ENCODE measurements at regions not wholly inside any gene's neighbourhood (a gene's known extent, or its start where the extent isn't known, plus 50 kb on each side); places are given as distances from the start of the nearest gene placed in this dataset.

DNA sequence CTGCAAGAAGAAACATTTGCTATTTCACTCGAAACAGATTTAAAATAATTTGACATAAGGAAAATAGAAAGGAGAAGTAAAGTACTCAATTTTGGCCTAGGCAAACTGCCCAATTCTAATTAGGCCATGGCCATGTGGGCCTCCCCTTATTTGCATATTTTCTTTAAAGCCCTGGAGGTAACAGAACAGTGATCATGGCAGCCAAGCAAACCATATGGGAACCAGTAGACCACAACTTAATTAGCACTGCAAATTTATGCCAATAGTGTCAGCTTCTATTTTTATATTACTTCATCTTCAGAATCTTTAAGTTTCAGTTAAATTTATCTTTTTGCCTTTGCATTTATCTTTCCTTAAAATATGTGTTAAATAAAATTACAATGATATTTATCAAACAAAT is 63.3 kb upstream of the THSD7A start:
- in situ Hi-C loops (cut with HindIII; ENCODE audit: low pct_unique_long_range_greater_than_20kb, low sequenced_read_pairs) = no loop called here
- no peak for DNase-seq (ENCODE audit: low read depth)

DNA sequence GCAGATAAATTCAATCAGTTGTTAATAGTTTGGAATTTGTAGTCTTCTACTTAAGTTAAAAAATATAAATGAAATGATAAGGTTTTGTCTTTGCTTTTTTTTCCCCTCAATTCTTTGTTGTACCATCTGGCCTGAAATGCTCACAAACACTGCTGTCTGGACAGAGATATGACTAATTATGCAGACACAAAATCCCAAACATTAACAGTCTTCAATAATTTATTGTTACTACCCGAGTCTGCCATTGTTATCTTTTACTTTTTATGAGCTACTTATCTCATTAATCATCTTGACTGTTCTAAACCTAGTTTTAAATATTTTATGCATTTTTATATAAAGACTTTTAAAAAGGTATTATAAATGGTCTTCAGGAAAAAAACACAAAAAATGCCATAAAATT is 64.7 kb upstream of the THSD7A start:
- DNase-seq (ENCODE audit: low read depth) = no peak
- in situ Hi-C loops (cut with HindIII; ENCODE audit: low pct_unique_long_range_greater_than_20kb, low sequenced_read_pairs) = no loop called here

DNA sequence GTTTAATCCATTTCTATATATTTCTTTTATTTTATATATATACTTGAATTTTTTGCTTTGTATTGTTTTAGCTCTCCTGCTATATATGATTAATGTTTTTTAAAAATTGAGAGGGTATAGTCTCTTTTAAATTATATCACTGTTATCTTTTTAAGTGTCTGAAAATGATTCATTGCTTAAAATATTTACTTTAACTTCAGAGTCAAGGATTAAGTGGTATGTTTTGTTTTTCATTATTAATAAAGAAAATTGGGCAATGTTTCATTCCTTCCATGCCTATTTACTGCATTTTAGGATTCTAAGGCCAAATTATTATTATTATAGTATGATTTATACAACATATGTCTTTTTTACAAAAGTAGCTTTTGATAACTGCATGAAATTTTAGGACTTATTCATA is 67.2 kb upstream of the THSD7A start:
- in situ Hi-C loops (cut with HindIII; ENCODE audit: low pct_unique_long_range_greater_than_20kb, low sequenced_read_pairs) = no loop called here
- no peak for DNase-seq (ENCODE audit: low read depth)

DNA sequence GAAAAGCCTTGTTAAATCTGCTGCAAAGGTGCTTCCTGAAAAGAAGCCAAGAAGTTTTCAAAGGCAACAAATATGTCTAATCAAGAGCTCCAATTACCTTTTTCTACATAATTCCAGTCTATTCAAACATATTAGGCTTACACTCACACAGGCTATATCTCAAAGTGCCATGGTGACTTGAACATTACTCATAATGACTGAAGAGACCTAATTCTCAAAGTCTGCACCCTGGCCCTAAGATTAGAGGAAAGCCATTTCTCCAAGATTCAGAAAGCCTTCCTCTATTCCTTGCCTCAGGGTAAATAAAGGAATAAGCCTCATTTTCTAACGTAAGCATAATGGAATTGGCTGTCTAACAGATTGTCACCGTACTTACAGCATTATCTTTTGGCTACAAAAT is 78.3 kb upstream of the THSD7A start:
- in situ Hi-C loops (cut with HindIII; ENCODE audit: low pct_unique_long_range_greater_than_20kb, low sequenced_read_pairs) = no loop called here
- DNase-seq (ENCODE audit: low read depth) = no peak

DNA sequence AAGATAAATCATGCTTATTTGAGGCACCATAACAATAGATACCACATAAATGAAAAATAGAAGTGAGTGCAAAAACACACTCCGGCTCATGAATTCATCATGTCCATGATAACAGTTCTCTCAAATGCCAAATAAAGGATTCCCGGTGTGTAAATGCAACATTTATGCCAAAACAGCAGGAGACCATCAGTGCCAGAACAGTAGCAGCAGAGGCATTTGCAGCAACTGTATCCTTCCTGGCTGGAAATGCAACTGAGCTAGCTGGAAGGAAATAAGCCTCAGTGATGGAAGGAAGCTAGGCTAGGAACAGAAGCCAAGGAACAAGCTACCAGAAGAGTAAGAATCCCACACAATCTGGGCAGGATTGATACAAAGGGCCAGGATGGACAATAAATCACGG is 79.9 kb upstream of the THSD7A start:
- no peak for DNase-seq (ENCODE audit: low read depth)
- in situ Hi-C loops (cut with HindIII; ENCODE audit: low pct_unique_long_range_greater_than_20kb, low sequenced_read_pairs) = no loop called here

DNA sequence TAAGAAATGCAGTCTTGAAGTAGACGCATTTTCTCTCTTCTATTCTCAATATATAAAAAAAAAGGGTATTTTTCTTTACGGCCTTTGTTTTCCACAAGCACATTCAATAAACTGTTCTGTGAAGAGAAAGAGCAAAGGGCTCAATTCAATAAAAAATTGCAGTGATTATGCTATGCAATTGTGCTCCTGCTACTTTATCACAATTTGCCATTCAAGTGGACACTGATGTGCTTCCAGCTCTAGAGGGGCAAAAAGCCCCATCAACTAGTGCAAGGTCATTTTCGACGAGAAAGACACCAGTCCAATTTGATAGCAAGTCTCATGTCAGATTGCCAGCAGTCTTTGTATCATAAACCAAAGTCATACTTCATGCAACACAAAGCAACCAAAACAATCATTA is 82.6 kb upstream of the THSD7A start:
- DNase-seq (ENCODE audit: low read depth) = no peak
- in situ Hi-C loops (cut with HindIII; ENCODE audit: low pct_unique_long_range_greater_than_20kb, low sequenced_read_pairs) = no loop called here

DNA sequence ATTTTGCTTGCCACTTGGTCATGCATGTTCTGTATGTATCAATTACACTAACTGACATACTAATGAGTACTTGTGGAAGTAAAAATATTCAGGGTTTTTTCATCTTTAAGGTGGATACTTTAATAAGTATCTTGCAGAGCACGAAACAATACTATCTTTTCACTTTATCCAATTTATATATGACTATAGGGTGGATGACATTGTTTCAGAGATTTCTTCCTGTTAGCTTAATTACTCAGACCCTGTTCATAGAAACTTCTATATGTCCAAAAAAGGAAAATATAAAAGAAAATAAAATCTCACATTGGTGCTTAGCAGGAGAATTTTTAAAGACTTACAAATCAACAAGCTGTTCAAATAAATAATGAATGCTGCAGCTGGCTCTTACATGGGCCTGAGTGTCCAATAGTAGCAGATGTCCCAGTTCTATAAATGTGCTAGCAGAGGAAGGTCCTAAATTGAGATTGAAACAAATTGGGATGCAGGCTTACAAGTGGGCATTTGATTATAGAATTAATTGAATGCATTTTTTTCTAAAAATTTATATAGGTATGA is 91.5 kb upstream of the THSD7A start:
- no peak for DNase-seq (ENCODE audit: low read depth)

DNA sequence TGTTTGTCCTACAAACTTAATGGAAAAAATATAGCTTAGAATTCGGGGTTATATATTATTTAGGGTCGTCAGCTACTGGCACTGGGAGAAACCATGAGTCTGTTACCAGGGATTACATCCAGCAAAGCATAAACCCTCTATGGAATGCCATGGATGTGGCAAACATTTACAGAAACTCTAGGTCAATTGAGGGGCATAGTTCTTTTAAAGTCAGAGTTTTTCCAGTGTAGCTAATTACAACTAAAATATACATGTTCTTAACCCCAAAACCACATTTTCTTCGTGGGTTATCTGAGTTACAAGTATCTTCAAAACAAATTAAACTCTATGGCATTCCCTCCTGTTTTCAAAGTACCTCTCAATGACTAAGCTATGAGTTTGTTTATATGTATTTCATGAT is 99.3 kb upstream of the THSD7A start:
- DNase-seq (ENCODE audit: low read depth) = no peak
- in situ Hi-C loops (cut with HindIII; ENCODE audit: low pct_unique_long_range_greater_than_20kb, low sequenced_read_pairs) = no loop called here

More for the DNA sequence above, 91.5 kb upstream of the THSD7A start:
- in situ Hi-C loops (cut with HindIII; ENCODE audit: low pct_unique_long_range_greater_than_20kb, low sequenced_read_pairs) = no loop called here

DNA sequence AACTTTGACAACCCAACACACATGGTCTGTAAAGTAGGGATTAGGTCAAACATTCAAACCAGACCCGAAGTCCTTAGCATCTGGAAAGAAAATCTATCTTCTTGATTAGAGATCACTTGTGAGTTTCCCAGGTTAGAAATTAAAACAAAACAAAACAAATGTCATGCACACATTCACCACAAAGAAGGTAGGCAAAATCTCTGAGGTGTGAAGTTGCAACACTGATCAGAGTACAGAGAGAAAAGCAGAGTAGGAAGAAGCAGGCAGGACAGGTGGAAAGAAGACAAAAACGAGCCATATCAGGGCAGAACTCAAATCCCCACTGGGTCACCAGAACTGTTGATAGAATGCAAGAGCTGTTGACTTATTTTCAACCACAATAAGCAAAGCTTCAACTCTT is 102.8 kb upstream of the THSD7A start:
- peak; percentile 28 for DNase-seq (ENCODE audit: low read depth)
- in situ Hi-C loops (cut with HindIII; ENCODE audit: low pct_unique_long_range_greater_than_20kb, low sequenced_read_pairs) = no loop called here

DNA sequence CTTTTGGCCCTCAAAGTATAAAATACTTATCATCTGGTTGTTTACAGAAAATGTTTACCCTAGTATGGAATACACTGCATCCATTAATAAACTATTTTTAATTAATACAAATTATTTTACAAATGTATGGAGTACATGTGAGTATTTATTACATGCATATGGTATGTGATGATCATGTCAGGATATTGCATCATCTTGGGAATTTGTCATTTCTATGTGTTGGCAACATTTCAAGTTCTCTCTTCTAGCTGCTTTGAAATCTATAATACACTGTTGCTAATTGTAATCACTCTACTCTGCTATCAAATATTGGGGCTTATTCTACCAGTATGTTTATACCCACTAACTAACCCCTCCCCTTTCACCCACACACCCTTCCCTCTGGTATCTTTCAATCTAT is 103.9 kb upstream of the THSD7A start:
- in situ Hi-C loops (cut with HindIII; ENCODE audit: low pct_unique_long_range_greater_than_20kb, low sequenced_read_pairs) = no loop called here
- no peak for DNase-seq (ENCODE audit: low read depth)

DNA sequence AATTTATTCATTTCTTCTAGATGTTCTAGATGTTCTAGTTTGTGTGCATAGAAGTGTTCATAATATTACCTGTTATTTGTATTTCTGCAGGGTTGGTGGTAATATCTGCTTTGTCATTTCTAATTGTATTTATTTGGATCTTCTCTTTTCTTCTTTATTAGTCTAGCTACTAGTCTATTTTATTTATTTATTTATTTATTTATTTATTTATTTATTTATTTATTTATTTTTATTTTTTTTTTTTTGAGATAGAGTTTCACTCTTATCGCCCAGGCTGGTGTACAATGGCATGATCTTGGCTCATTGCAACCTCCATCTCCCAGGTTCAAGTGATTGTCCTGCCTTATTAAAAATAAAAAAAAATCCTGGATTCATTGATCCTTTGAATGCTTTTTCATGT is 114.8 kb upstream of the THSD7A start:
- DNase-seq (ENCODE audit: low read depth) = no peak
- in situ Hi-C loops (cut with HindIII; ENCODE audit: low pct_unique_long_range_greater_than_20kb, low sequenced_read_pairs) = no loop called here

DNA sequence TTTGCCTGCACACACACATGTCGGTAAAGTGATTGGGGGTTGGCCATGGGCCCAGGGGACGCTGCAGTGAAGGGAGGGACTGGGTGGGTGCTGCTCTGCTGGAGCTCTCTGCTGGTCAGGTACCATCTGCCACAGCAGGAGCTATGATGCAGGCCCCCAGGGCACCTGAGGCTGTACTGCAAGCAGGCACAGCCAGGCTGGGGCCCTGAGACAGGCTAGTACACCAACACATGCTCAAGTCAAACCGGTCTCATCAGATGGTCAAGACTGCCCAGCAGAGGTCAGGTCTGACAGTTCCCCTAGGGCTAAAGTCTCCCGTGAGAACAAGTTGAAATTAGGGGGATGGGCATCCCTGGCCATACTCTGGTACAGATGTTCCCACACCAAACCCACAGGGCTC is 118.3 kb upstream of the THSD7A start:
- in situ Hi-C loops (cut with HindIII; ENCODE audit: low pct_unique_long_range_greater_than_20kb, low sequenced_read_pairs) = no loop called here
- DNase-seq (ENCODE audit: low read depth) = no peak

DNA sequence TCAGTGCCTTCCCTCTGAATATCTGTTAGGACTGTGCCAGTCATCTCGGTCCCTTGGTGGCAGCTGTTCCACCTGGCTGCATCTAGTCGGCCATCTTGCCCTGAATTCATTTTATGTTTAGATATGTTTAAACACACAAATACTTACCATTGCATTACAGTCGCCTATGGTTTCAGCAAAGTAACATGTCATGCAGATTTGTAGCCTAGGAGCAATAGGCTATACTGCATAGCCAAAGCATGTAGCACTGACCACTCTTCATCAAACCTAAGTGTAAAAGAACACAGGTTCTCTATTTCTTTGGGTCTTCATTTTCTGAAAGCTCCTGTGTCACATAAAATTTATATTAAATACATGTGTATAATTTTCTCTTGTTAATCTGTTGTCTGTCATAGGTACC is 118.9 kb upstream of the THSD7A start:
- in situ Hi-C loops (cut with HindIII; ENCODE audit: low pct_unique_long_range_greater_than_20kb, low sequenced_read_pairs) = no loop called here
- no peak for DNase-seq (ENCODE audit: low read depth)

DNA sequence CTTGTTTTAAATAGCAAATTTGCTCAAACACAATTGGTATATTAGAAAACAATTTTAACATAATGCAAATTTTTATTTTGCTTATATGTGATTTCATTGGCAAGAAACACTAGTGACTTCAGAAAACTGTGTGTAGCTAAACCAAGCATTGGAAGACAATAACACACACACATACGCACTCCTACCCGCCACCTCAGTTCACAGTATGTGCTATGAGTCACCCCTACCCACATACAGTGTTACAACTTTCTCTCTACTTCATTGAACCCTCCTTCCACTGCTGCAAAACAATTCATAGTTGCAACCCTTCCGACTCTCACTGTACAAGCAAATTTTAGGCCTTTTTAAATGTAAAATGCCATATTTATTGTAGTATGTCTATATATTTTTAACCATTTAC is 119.9 kb upstream of the THSD7A start:
- in situ Hi-C loops (cut with HindIII; ENCODE audit: low pct_unique_long_range_greater_than_20kb, low sequenced_read_pairs) = no loop called here
- DNase-seq (ENCODE audit: low read depth) = no peak

DNA sequence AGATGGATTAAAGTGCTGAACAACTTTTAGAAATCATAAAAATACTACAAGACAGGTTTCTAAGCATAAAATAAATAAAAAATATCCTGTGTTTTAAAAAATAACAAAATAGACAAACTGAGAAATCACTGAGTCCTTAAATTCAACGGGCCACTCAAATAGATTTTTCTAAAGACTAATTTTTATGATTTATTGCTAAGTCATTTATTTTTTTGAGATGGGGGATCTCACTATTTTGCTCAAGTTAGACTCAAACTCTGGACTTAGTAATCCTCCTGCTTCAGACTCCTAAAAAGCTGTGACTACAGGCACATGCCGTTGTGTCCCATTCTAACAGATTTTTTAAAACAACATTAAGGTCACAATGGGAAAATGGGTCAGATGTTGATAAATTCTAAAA is 121.0 kb upstream of the THSD7A start:
- in situ Hi-C loops (cut with HindIII; ENCODE audit: low pct_unique_long_range_greater_than_20kb, low sequenced_read_pairs) = no loop called here
- DNase-seq (ENCODE audit: low read depth) = no peak

DNA sequence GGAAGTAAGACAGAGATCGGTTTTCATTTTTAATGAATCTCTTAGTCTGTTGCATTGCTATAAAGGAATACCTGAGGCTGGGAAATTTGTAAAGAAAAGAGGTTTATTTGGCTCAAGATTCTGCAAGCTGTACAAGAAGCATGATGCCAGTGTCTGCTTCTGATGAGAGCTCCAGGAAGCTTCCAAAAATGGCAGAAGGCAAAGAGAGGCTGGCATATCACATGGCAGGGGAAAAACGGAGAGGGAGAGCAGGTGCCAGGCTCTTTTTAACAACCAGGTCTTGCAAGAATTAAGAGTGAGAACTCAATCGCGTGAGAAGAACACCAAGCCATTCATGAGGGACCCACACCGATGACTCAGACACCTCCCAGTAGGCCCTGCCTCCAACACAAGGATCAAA is 125.0 kb upstream of the THSD7A start:
- in situ Hi-C loops (cut with HindIII; ENCODE audit: low pct_unique_long_range_greater_than_20kb, low sequenced_read_pairs) = no loop called here
- DNase-seq (ENCODE audit: low read depth) = no peak

DNA sequence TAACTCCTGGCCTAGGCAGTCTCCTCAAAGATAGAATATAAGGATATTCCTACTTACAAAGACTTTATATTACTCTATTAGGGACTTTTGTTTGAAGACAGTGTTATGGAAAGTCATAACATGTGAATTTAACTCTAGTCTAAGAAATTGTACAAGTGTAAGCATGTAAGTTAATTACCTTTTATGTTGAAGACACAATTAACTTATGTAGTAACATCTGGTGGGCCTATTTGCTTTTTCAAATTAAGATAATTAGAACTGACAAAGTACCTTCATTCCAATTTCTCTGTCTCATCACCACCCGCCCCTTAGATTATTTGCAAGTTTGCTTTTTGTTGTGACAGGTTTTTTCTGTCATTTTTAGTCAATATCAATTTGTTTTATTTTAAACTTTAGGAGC is 126.0 kb upstream of the THSD7A start:
- in situ Hi-C loops (cut with HindIII; ENCODE audit: low pct_unique_long_range_greater_than_20kb, low sequenced_read_pairs) = no loop called here
- no peak for DNase-seq (ENCODE audit: low read depth)

DNA sequence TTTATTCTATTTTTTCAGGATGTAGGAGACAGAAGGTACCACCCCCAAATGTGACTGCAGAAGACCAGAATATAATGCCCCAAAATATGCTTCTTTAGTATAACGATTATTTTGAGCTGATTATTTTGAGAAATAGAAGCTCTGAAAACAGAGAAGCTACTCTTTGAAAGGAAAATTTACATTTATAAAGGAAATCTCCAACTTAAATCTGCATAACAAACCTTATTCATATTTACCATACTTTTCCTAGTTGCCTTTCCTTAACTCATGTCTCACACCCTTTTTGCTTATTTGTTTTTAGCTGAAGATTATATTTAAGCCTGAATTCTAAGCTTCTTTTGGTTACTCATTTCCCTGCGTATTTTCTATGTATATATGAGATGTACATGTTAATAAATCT is 127.1 kb upstream of the THSD7A start:
- no peak for DNase-seq (ENCODE audit: low read depth)
- in situ Hi-C loops (cut with HindIII; ENCODE audit: low pct_unique_long_range_greater_than_20kb, low sequenced_read_pairs) = no loop called here

DNA sequence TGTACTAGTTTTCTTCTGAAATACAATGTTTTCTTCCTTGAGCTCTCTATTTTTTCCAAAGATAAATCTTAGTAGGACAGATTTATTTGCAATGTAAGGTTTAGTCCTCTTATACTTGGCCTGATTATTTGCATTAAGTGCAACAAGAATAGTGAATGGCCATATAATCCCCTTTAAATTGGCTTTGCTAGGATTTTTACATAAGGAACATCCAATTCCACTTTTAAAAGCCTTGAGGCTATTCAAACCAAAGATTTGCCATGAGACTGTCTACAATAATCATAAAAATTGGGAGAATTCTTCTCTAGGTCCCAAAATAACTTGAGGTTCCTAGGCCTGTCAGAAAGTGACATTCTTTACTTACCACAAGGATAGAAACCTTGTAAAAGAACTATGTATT is 128.6 kb upstream of the THSD7A start:
- no peak for DNase-seq (ENCODE audit: low read depth)
- in situ Hi-C loops (cut with HindIII; ENCODE audit: low pct_unique_long_range_greater_than_20kb, low sequenced_read_pairs) = no loop called here

DNA sequence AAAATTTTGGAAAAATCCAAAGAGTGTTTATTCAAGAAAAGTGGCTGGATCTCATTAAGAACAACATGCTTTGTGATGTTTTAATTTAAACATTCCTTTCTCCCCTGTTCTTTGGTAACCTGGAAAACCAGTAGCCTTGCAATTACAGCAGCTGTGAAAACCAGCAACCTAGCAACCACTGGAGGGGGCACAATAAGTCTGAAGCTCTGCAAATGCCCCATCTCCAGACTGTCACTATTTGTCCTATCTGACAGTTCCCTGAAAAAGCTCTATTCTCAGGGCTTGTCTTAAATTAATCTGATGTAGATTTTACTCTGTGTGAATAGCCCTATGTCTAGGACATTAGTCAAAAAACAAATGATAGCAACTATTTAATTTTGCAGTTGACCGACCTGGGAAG is 137.6 kb upstream of the THSD7A start:
- in situ Hi-C loops (cut with HindIII; ENCODE audit: low pct_unique_long_range_greater_than_20kb, low sequenced_read_pairs) = no loop called here
- DNase-seq (ENCODE audit: low read depth) = no peak

DNA sequence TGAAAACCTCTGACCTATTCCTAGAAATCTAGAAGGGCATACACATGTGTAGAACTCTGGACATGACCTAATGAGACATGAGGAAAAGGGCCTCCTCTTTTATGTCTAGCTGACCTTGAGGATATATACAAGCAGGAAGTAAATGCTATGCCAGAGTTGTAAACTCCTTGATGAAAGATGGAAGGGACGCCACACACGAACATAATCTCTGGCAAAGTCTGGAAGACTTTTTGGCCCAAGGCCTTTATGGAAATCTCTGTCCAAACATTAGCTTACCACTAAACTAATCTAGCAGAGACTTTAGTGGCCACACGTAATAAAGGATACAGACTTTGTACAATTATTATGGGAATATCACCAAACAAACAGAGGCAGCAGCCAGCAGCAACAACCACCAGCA is 138.1 kb upstream of the THSD7A start:
- in situ Hi-C loops (cut with HindIII; ENCODE audit: low pct_unique_long_range_greater_than_20kb, low sequenced_read_pairs) = no loop called here
- DNase-seq (ENCODE audit: low read depth) = no peak

Data from Caki2 (cell line).